HG02610 (cell line): ENCODE measurements at regions not wholly inside any gene's neighbourhood (a gene's known extent, or its start where the extent isn't known, plus 50 kb on each side); places are given as distances from the start of the nearest gene placed in this dataset.

Experiments used
- ATAC-seq: cut with Tn5 transposase; IDR thresholded peaks from one replicate; pipeline ENCODE4 v1.9.1; 2021; ENCODE audit warnings: mild to moderate bottlenecking, moderate library complexity; ENCODE audit not compliant: unreplicated experiment

- no peak for ATAC-seq
Observed at GRCh38 chr1:229101011-229101871, 169.7 kb upstream of the RAB4A start.

GRCh38 chr1:229102741-229103391 is 168.0 kb upstream of the RAB4A start:
- ATAC-seq = no peak

- no peak for ATAC-seq
Observed at GRCh38 chr1:229104654-229105053, 166.3 kb upstream of the RAB4A start.

GRCh38 chr1:229105109-229105508 is 165.8 kb upstream of the RAB4A start:
- no peak for ATAC-seq

GRCh38 chr1:229105822-229106525 is 164.9 kb upstream of the RAB4A start:
- ATAC-seq = no peak

GRCh38 chr1:229106526-229107125 is 164.3 kb upstream of the RAB4A start:
- no peak for ATAC-seq

GRCh38 chr1:229107304-229107815 is 163.6 kb upstream of the RAB4A start:
- no peak for ATAC-seq

GRCh38 chr1:229107972-229108371 is 162.9 kb upstream of the RAB4A start:
- no peak for ATAC-seq

GRCh38 chr1:229108598-229109201 is 162.2 kb upstream of the RAB4A start:
- no peak for ATAC-seq

- ATAC-seq = no peak
Observed at GRCh38 chr1:229109320-229109761, 161.6 kb upstream of the RAB4A start.

GRCh38 chr1:229110986-229111385 is 159.9 kb upstream of the RAB4A start:
- ATAC-seq = no peak

- no peak for ATAC-seq
Observed at GRCh38 chr1:229111703-229112319, 159.1 kb upstream of the RAB4A start.

- ATAC-seq = no peak
Observed at GRCh38 chr1:229112832-229113548, 157.9 kb upstream of the RAB4A start.

- ATAC-seq = no peak
Observed at GRCh38 chr1:229114315-229114714, 156.6 kb upstream of the RAB4A start.

- ATAC-seq = no peak
Observed at GRCh38 chr1:229114850-229115365, 156.0 kb upstream of the RAB4A start.

GRCh38 chr1:229116114-229116513 is 154.8 kb upstream of the RAB4A start:
- ATAC-seq = no peak

GRCh38 chr1:229117664-229118300 is 153.1 kb upstream of the RAB4A start:
- no peak for ATAC-seq

- ATAC-seq = no peak
Observed at GRCh38 chr1:229118477-229119061, 152.3 kb upstream of the RAB4A start.
